ENCODE measurements at regions not wholly inside any gene's neighbourhood (a gene's known extent, or its start where the extent isn't known, plus 50 kb on each side); places are given as distances from the start of the nearest gene placed in this dataset.

DNA sequence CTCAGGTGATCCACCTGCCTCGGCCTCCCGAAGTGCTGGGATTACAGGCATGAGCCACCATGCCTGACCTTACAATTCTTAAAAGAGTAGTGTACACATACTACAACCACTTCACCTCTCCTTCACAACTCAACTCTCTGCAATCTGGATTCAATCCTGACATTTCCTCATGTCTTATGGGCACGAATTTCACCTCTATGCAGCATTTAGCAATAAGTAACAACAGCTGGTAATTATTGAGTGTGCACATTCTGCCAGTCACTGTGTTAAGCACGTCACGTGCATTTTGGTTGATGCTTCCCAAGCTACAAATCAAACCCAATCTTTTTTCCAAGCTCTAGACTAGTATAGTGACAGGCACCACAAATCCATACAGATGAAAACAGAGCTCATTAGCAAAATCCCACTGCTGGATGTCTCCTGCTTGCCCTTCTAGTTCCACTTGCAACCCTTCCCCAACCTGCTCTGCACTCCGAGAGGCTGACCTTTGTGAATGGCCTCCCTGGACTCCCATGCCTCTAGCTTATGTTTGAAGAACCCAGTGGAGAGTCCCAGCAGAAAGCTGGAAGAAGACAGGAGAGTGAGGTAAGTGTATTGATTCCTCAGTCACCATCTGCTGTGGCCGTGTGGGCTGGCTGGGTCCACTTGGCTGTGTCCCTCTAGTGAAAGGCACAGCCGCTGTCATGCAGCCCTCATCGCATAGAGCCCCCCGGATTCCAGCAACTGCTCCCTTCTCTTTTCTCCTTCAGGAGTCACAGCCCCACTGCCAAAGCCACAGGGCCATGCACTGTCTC is 176.5 kb downstream of the MEX3B start:
- no peaks in the 10 kb centered on the region for H3K27me3 ChIP-seq (ENCODE audit: control insufficient read depth, insufficient read depth, low read length)
- H3K36me3 ChIP-seq (ENCODE audit: control insufficient read depth, insufficient read depth, low read length): no peaks in the 10 kb centered on the region
- FAIRE-seq: no peak
- TF ChIP-seq, protein P1, sequence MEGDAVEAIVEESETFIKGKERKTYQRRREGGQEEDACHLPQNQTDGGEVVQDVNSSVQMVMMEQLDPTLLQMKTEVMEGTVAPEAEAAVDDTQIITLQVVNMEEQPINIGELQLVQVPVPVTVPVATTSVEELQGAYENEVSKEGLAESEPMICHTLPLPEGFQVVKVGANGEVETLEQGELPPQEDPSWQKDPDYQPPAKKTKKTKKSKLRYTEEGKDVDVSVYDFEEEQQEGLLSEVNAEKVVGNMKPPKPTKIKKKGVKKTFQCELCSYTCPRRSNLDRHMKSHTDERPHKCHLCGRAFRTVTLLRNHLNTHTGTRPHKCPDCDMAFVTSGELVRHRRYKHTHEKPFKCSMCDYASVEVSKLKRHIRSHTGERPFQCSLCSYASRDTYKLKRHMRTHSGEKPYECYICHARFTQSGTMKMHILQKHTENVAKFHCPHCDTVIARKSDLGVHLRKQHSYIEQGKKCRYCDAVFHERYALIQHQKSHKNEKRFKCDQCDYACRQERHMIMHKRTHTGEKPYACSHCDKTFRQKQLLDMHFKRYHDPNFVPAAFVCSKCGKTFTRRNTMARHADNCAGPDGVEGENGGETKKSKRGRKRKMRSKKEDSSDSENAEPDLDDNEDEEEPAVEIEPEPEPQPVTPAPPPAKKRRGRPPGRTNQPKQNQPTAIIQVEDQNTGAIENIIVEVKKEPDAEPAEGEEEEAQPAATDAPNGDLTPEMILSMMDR (IDR thresholded peaks at IDR 0.05; ENCODE audit: insufficient read depth, low read length, severe bottlenecking): no peak
- no peak overlapping the region for H3K4me3 ChIP-seq (ENCODE audit: low read depth, low read length)
- no peak for DNase-seq (ENCODE audit: low read depth)

DNA sequence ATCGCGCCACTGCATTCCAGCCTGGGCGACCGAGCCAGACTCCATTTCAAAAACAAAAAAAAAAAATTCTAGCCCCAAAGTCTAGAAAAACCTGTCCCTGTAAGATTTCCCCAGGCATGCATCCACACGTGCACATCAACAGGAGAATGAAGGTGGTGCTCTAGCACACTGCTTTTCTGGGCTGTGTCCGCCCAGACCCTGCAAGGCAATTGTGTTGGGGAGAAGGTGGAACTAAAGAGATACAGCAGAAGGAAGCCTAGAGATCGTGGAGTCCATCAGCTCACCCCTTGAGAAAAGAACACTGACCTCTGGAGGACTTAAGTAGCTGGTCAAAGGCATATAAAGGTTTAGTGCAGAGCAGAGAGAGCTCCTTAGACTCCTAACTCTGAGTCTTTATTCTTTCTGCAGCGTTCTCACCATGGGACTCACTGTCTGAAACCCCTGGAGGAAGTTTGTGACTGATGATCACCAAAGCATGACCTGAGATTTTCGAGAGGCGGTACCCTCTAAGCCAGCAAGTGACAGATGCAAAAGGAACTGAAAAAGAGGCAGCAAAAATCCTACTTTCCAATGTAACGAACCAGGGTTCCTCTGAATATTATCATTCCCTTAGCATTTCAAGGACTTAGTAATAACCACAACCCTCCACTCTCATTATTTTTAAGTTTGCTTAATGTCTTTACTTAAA is 179.8 kb downstream of the MEX3B start:
- no peak for FAIRE-seq
- TF ChIP-seq, protein P1 (IDR thresholded peaks at IDR 0.05; ENCODE audit: insufficient read depth, low read length, severe bottlenecking): no peak
- no peaks in the 10 kb centered on the region for H3K27me3 ChIP-seq (ENCODE audit: control insufficient read depth, insufficient read depth, low read length)
- no peak for DNase-seq (ENCODE audit: low read depth)
- H3K36me3 ChIP-seq (ENCODE audit: control insufficient read depth, insufficient read depth, low read length): no peaks in the 10 kb centered on the region
- no peak overlapping the region for H3K4me3 ChIP-seq (ENCODE audit: low read depth, low read length)

DNA sequence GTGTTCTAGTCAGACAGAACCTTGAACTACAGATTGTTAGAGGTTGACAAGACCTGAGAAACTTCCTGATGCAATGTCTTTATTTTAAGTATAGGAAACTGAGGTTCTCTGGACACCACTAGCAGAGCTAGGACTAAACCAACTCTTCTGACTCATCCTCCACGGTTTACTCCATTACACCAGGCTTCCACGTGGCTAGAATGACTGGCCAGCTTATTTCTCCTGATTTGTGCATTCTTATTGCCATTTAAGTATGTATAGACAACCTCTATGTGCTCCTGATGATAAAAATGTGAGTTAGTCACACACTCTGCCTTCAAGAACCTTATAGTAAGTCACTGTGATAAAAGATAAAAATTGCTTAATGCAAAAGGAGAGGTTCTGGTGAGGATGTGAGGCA is 182.7 kb downstream of the MEX3B start:
- DNase-seq (ENCODE audit: low read depth) (no peak), FAIRE-seq (no peak)
- Histone ChIP-seq H3K36me3 (ENCODE audit: control insufficient read depth, insufficient read depth, low read length) (no peaks in the 10 kb centered on the region), H3K27me3 (ENCODE audit: control insufficient read depth, insufficient read depth, low read length) (no peaks in the 10 kb centered on the region), H3K4me3 (ENCODE audit: low read depth, low read length) (no peak overlapping the region)
- TF ChIP-seq, protein P1 (IDR thresholded peaks at IDR 0.05; ENCODE audit: insufficient read depth, low read length, severe bottlenecking): no peak

DNA sequence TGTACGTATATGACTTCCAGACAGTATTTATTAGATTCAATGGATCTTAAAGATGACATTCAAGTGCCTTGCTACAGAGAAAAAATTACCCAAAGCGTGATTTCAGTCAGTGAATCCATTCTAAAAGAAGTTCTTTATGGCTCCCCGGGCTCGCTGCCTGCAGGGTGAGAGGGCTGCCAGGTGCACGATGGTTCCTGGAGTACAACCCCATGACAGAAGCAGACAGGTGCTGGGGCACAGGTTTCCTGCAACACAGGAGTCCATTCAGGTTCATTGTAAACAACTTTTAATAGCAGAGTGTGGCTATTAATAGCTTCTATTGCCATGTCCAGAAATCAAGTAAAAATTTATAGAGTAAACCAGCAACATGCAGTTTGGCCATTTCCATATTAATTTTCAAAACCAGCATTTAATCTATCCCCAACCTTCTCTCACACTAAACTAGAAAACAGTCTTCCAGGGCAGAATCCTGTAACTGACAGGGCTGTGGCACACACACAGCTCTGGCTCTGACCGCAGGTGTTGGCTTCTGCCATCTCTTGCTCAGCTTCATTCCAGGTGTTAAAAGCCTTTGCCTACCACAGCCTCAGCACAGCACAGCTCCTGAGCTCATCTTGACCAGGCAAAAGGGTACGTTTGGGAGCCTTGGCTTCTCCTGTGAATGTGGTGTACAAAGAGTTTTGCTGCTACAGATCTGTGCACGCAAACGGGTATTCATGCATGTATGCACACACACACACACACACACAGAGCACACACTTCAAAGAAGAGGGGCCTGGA is 185.9 kb downstream of the MEX3B start:
- H3K4me3 ChIP-seq (ENCODE audit: low read depth, low read length): no peak overlapping the region
- no peaks in the 10 kb centered on the region for H3K36me3 ChIP-seq (ENCODE audit: control insufficient read depth, insufficient read depth, low read length)
- DNase-seq (ENCODE audit: low read depth) (no peak), FAIRE-seq (no peak)
- TF ChIP-seq, protein P1 (IDR thresholded peaks at IDR 0.05; ENCODE audit: insufficient read depth, low read length, severe bottlenecking): no peak
- no peaks in the 10 kb centered on the region for H3K27me3 ChIP-seq (ENCODE audit: control insufficient read depth, insufficient read depth, low read length)

DNA sequence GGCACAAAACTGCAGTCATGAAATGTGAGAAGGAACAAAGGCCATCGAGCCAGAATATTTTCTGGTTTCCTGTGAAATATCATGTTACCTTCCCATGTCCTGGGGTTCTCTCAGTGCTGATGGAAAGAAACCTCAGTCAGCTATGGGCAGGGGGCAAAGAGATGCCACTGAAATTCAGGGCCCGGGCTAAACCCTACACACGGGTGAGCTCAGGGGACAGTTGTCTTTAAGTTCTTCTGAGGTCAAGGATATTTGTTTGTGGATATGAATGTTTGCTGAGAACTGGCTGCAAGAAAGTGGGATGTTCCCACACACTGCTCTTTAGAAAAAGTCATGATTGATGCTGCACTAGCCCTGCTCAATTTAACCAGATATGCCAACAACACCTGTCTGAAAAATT is 187.2 kb downstream of the MEX3B start:
- Histone ChIP-seq H3K4me3 (ENCODE audit: low read depth, low read length) (no peak overlapping the region), H3K27me3 (ENCODE audit: control insufficient read depth, insufficient read depth, low read length) (no peaks in the 10 kb centered on the region), H3K36me3 (ENCODE audit: control insufficient read depth, insufficient read depth, low read length) (no peaks in the 10 kb centered on the region)
- TF ChIP-seq, protein P1 (IDR thresholded peaks at IDR 0.05; ENCODE audit: insufficient read depth, low read length, severe bottlenecking): no peak
- no peak for DNase-seq (ENCODE audit: low read depth)
- no peak for FAIRE-seq

Measured in bronchial epithelial cell (primary cell).